ENCODE measurements at regions not wholly inside any gene's neighbourhood (a gene's known extent, or its start where the extent isn't known, plus 50 kb on each side); places are given as distances from the start of the nearest gene placed in this dataset.

- Histone ChIP-seq H3K4me3 (no peak overlapping the region), H3K27ac (peak overlapping the region in 1 of 5 donors; percentile 10), H3K27me3 (no peaks in the 10 kb centered on the region), H3K36me3 (no peaks in the 10 kb centered on the region), H3K4me1 (peaks cover 0 to 44% (median 9%) of the 10 kb centered on the region in 4 donors), H3K9me3 (no peaks in the 10 kb centered on the region)
- 58 to 83% (median 74%) methylated on average over 5 of the region's 5 CpGs for WGBS, 5 donors
- TF ChIP-seq CTCF (IDR thresholded peaks at IDR 0.05) = no peak
- TF ChIP-seq POLR2A (IDR thresholded peaks at IDR 0.05) = no peak
- TF ChIP-seq POLR2AphosphoS5 (IDR thresholded peaks at IDR 0.05) = no peak
- TF ChIP-seq EP300 (IDR thresholded peaks at IDR 0.05) = no peak
- DNase-seq = no peak
- intact Hi-C loops (cut with DNase I; ENCODE audit: low total_unique reads) = no loop called here
These were observed 163.6 kb upstream of the SEMA6A start for GRCh38 chr5:116738239-116738614.

- Histone ChIP-seq H3K9me3 (no peaks in the 10 kb centered on the region), H3K4me1 (peaks cover 0 to 45% (median 9%) of the 10 kb centered on the region in 4 donors), H3K27me3 (no peaks in the 10 kb centered on the region), H3K36me3 (no peaks in the 10 kb centered on the region), H3K4me3 (no peak overlapping the region), H3K27ac (no peak overlapping the region)
- TF ChIP-seq EP300 (IDR thresholded peaks at IDR 0.05) (no peak), POLR2AphosphoS5 (IDR thresholded peaks at IDR 0.05) (no peak), POLR2A (IDR thresholded peaks at IDR 0.05) (no peak)
- DNase-seq = no peak
- intact Hi-C loops (cut with DNase I; ENCODE audit: low total_unique reads) = no loop called here
These were observed 162.0 kb upstream of the SEMA6A start for GRCh38 chr5:116736671-116737070.

GRCh38 chr5:116733991-116734975 is 159.7 kb upstream of the SEMA6A start:
- Histone ChIP-seq H3K36me3 (no peaks in the 10 kb centered on the region), H3K4me1 (peaks cover 0 to 48% (median 9%) of the 10 kb centered on the region in 4 donors)
- TF ChIP-seq POLR2AphosphoS5 (IDR thresholded peaks at IDR 0.05) = no peak
- no peak for TF ChIP-seq POLR2A (IDR thresholded peaks at IDR 0.05)
- no peak for TF ChIP-seq EP300 (IDR thresholded peaks at IDR 0.05)
- no peak for TF ChIP-seq CTCF (IDR thresholded peaks at IDR 0.05)

GRCh38 chr5:116732591-116732990 is 158.0 kb upstream of the SEMA6A start:
- TF ChIP-seq EP300 (IDR thresholded peaks at IDR 0.05) (no peak), POLR2A (IDR thresholded peaks at IDR 0.05) (no peak), CTCF (IDR thresholded peaks at IDR 0.05) (no peak), POLR2AphosphoS5 (IDR thresholded peaks at IDR 0.05) (no peak)
- WGBS, 5 donors = 73 to 88% (median 77%) methylated on average over 2 of the region's 2 CpGs
- Histone ChIP-seq H3K4me1 (peaks cover 0 to 31% (median 3%) of the 10 kb centered on the region in 4 donors), H3K4me3 (no peak overlapping the region), H3K27ac (no peak overlapping the region), H3K9me3 (no peaks in the 10 kb centered on the region), H3K27me3 (no peaks in the 10 kb centered on the region), H3K36me3 (no peaks in the 10 kb centered on the region)
- intact Hi-C loops (cut with DNase I; ENCODE audit: low total_unique reads) = no loop called here
- no peak for DNase-seq

More at GRCh38 chr5:116733991-116734975, 159.7 kb upstream of the SEMA6A start:
- Histone ChIP-seq H3K4me3 (no peak overlapping the region), H3K27ac (peak overlapping the region in 1 of 5 donors; percentile 41), H3K27me3 (no peaks in the 10 kb centered on the region), H3K9me3 (no peaks in the 10 kb centered on the region)
- intact Hi-C loops (cut with DNase I; ENCODE audit: low total_unique reads) = no loop called here
- WGBS, 5 donors = 47 to 55% (median 48%) methylated on average over 11 of the region's 11 CpGs
- peak in 1 of 2 donors; percentile 42 for DNase-seq
